ENCODE measurements at regions not wholly inside any gene's neighbourhood (a gene's known extent, or its start where the extent isn't known, plus 50 kb on each side); places are given as distances from the start of the nearest gene placed in this dataset.

DNA sequence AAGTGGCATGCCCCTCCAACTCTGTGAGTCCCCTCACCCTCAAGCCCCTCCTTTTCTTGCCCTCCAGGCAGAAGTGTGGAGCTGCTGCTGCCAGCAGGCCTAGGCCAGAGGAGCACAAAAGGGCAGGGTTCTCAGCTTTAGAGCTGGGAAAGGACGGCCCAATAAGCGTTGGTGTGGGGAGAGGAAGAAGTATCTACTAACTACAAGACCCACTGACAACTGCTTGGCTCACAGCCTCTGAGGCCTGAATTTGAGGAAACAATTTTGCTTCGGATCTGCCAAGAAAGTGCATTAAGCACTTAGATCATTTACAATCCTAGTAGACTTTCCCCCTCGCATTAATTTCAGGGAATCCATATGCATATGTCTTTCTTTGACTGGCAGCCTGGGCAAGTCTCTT lies 179.4 kb downstream of the SNX18 start:
- Histone ChIP-seq H3K27ac (no peak overlapping the region), H3K36me3 (no peaks in the 10 kb centered on the region), H3K9me3 (no peaks in the 10 kb centered on the region), H3K4me1 (no peaks in the 10 kb centered on the region), H3K27me3 (no peaks in the 10 kb centered on the region), H3K4me3 (no peak overlapping the region)
- TF ChIP-seq POLR2A (IDR thresholded peaks at IDR 0.05) = no peak
- TF ChIP-seq, protein P1, sequence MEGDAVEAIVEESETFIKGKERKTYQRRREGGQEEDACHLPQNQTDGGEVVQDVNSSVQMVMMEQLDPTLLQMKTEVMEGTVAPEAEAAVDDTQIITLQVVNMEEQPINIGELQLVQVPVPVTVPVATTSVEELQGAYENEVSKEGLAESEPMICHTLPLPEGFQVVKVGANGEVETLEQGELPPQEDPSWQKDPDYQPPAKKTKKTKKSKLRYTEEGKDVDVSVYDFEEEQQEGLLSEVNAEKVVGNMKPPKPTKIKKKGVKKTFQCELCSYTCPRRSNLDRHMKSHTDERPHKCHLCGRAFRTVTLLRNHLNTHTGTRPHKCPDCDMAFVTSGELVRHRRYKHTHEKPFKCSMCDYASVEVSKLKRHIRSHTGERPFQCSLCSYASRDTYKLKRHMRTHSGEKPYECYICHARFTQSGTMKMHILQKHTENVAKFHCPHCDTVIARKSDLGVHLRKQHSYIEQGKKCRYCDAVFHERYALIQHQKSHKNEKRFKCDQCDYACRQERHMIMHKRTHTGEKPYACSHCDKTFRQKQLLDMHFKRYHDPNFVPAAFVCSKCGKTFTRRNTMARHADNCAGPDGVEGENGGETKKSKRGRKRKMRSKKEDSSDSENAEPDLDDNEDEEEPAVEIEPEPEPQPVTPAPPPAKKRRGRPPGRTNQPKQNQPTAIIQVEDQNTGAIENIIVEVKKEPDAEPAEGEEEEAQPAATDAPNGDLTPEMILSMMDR (IDR thresholded peaks at IDR 0.05) = no peak
- DNase-seq = no peak

DNA sequence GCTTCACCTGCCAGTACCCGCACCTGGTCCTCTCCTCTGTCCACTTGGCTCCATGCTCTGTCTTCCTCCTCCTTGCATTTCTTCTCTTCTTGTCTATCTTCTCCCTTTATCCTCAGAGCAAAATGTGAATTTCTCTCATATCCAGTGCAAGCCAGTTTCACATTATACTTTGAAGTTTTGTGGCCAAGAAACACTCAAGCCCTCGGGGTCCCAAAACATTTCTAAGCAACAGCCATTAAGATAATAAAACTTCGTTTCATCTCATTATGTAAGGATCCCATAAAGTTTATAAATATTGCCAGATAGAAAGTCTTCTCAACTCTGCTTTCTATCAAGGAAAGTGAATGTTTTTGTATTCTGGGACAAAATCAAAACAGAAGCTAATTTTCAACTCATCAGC lies 178.8 kb downstream of the SNX18 start:
- DNase-seq = no peak
- Histone ChIP-seq H3K27ac (no peak overlapping the region), H3K4me3 (no peak overlapping the region), H3K4me1 (no peaks in the 10 kb centered on the region), H3K27me3 (no peaks in the 10 kb centered on the region), H3K9me3 (no peaks in the 10 kb centered on the region), H3K36me3 (no peaks in the 10 kb centered on the region)
- no peak for TF ChIP-seq POLR2A (IDR thresholded peaks at IDR 0.05)
- TF ChIP-seq, protein P1 (IDR thresholded peaks at IDR 0.05) = no peak

DNA sequence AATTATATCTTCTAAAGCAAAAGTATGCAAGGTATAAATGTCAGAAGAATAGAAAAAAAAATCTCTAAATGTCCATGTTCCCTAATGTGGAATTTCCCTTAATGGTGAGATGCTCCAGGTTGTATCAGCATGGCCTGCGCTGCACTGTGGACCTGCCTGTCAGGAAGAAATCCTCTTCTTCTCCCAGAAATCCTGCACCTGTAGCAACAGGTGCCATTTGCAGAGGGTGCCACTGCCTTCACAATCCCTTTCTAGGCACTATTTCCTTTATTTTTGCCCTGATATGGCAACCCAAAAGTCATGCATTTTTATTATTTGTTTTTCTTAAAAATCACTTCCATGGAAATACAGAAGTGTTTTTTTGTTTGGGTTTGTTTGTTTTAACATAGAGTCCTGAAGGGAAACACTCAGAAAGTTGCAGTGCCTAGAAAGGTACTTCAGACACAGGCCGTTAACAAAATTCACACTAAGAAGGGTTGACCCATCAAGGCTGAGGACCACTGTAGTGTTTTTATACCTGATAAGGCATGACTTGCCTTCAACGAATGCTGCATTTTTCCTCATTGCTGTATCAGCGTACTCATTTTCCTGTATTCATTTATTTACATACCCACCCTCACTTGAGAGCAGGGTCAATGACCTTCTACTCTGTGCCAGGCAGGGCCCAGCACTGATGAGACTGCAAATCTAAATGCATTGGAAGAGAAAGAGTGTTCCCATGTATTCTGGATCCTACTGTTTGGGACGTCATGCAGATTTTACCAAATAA lies 177.8 kb downstream of the SNX18 start:
- no peak overlapping the region for H3K4me3 ChIP-seq
- H3K36me3 ChIP-seq = no peaks in the 10 kb centered on the region
- TF ChIP-seq POLR2A (IDR thresholded peaks at IDR 0.05) = no peak
- TF ChIP-seq, protein P1 (IDR thresholded peaks at IDR 0.05) = no peak
- H3K27ac ChIP-seq = no peak overlapping the region
- H3K4me1 ChIP-seq = no peaks in the 10 kb centered on the region
- no peaks in the 10 kb centered on the region for H3K27me3 ChIP-seq
- DNase-seq = no peak
- H3K9me3 ChIP-seq = no peaks in the 10 kb centered on the region

DNA sequence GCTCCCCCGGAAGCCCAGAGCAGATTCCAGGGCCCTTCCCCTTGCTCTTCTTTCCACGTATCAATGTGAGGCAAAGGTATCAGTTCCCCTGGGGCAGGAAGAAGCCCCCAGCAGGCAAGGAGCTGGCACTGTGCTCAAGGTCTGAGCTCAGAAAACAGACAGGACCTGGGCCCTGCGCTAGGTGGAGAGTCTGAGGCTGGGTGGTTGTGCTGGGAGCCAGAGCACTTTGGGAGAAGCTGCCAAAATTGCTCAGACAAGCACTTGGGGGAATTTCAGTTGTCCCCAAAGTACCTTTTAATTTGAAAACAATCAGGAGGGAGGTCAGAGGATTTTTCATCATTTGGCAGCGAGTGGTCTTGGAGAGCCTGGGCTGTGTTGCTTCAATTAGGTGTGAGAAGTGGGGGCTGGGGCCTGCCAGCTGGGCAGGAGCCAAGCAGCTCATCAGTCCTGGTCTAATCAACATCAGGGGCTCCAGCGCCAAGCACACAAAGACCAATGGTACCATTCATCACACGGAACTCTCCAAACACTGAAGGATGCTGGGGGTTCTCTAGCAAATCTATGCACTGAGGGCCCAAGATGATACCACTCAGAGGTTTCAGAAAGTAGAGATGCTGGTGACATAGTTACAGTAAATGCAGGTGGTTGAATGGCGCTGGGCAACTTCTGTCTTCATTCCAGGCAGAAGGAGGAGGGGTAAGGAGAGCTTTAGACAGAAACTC lies 176.5 kb downstream of the SNX18 start:
- Histone ChIP-seq H3K36me3 (no peaks in the 10 kb centered on the region), H3K27ac (no peak overlapping the region), H3K27me3 (no peaks in the 10 kb centered on the region), H3K9me3 (no peaks in the 10 kb centered on the region), H3K4me3 (no peak overlapping the region), H3K4me1 (no peaks in the 10 kb centered on the region)
- DNase-seq = no peak
- no peak for TF ChIP-seq POLR2A (IDR thresholded peaks at IDR 0.05)
- TF ChIP-seq, protein P1 (IDR thresholded peaks at IDR 0.05) = no peak

DNA sequence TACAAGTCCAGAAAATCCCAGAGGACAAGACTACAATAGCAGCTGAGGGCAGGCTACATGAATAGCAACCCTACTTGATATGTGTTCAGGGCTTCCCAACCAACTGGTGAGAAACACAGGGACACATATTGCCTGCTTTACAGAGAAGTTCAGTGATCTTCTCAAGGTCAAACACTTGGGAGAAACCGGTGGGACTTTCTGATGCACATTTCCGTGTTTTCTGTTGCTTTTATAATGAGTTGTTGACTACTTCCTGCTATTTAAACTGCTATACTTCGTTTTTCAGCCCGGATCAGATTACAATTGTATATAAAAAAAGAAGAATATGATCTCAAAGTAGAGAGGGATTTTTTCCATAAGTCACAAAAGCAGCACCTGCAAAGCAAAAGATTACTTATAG lies 175.1 kb downstream of the SNX18 start:
- H3K27me3 ChIP-seq = no peaks in the 10 kb centered on the region
- H3K36me3 ChIP-seq = no peaks in the 10 kb centered on the region
- TF ChIP-seq, protein P1 (IDR thresholded peaks at IDR 0.05) = no peak
- H3K4me3 ChIP-seq = no peak overlapping the region
- no peaks in the 10 kb centered on the region for H3K4me1 ChIP-seq
- H3K9me3 ChIP-seq = no peaks in the 10 kb centered on the region
- H3K27ac ChIP-seq = no peak overlapping the region
- no peak for DNase-seq

Measured in Peyer's patch (tissue), 4 donors.